Right atrium auricular region (tissue), 2 donors: ENCODE measurements at regions not wholly inside any gene's neighbourhood (a gene's known extent, or its start where the extent isn't known, plus 50 kb on each side); places are given as distances from the start of the nearest gene placed in this dataset.

Source experiments
- DNase-seq: peaks from one replicate; pipeline ENCODE4 v3.0.0-alpha.2; 2019; ENCODE audit warnings: low spot score
- H3K27ac ChIP-seq, 2 donors: fragments of 200-600 bp; sonication (generic); 1 replicate in 1 of 2; 2 replicates in 1 of 2; pipeline ENCODE4 v1.5.1; 2016 to 2019
- H3K27me3 ChIP-seq, 2 donors: fragments of 200-600 bp; sonication (generic); one replicate each; pipeline versions ENCODE4 v1.5.1 to v1.6.0; 2017 to 2019
- H3K36me3 ChIP-seq: fragments of 200-600 bp; sonication (generic); one replicate; pipeline ENCODE4 v1.5.1; 2016
- H3K4me1 ChIP-seq, 2 donors: fragments of 200-600 bp; sonication (generic); one replicate each; pipeline versions ENCODE4 v1.5.1 to v1.6.0; 2017 to 2019
- H3K4me3 ChIP-seq, 2 donors: fragments of 200-600 bp; sonication (generic); 1 replicate in 1 of 2; 2 replicates in 1 of 2; pipeline ENCODE4 v1.5.1; 2017 to 2019; ENCODE audit warnings: mild to moderate bottlenecking in 1 of 2, moderate library complexity in 1 of 2
- H3K9me3 ChIP-seq, 2 donors: fragments of 200-600 bp; sonication (generic); one replicate each; pipeline ENCODE4 v1.5.1; 2019
- CTCF ChIP-seq, 2 donors: fragments of 200-600 bp; sonication (generic); IDR thresholded peaks; one replicate each; pipeline ENCODE4 v1.5.1; 2019; ENCODE audit warnings: antibody characterized with exemption in 2 of 2

- no peak for TF ChIP-seq CTCF (IDR thresholded peaks at IDR 0.05)
- no peak for DNase-seq
- no peaks in the 10 kb centered on the region for H3K27me3 ChIP-seq
- no peaks in the 10 kb centered on the region for H3K9me3 ChIP-seq
- H3K27ac ChIP-seq: no peak overlapping the region
- H3K36me3 ChIP-seq: no peaks in the 10 kb centered on the region
- H3K4me1 ChIP-seq: no peaks in the 10 kb centered on the region
- H3K4me3 ChIP-seq: no peak overlapping the region
Observed at GRCh38 chr1:116311193-116311592, 61.9 kb upstream of the ATP1A1 start.

GRCh38 chr1:116311756-116312680 is 61.0 kb upstream of the ATP1A1 start:
- H3K27ac ChIP-seq: no peak overlapping the region
- H3K4me1 ChIP-seq: no peaks in the 10 kb centered on the region
- H3K27me3 ChIP-seq: no peaks in the 10 kb centered on the region
- no peak for DNase-seq
- H3K4me3 ChIP-seq: no peak overlapping the region
- H3K9me3 ChIP-seq: no peaks in the 10 kb centered on the region
- no peaks in the 10 kb centered on the region for H3K36me3 ChIP-seq
- no peak for TF ChIP-seq CTCF (IDR thresholded peaks at IDR 0.05)

- Histone ChIP-seq H3K36me3 (no peaks in the 10 kb centered on the region), H3K4me1 (no peaks in the 10 kb centered on the region), H3K4me3 (no peak overlapping the region), H3K27me3 (no peaks in the 10 kb centered on the region), H3K27ac (no peak overlapping the region), H3K9me3 (no peaks in the 10 kb centered on the region)
- no peak for TF ChIP-seq CTCF (IDR thresholded peaks at IDR 0.05)
- DNase-seq: no peak
Observed at GRCh38 chr1:116312681-116313069, 60.4 kb upstream of the ATP1A1 start.

GRCh38 chr1:116313776-116314175 is 59.3 kb upstream of the ATP1A1 start:
- DNase-seq: no peak
- H3K36me3 ChIP-seq: no peaks in the 10 kb centered on the region
- no peaks in the 10 kb centered on the region for H3K4me1 ChIP-seq
- no peak for TF ChIP-seq CTCF (IDR thresholded peaks at IDR 0.05)
- no peak overlapping the region for H3K27ac ChIP-seq
- no peak overlapping the region for H3K4me3 ChIP-seq
- no peaks in the 10 kb centered on the region for H3K27me3 ChIP-seq
- no peaks in the 10 kb centered on the region for H3K9me3 ChIP-seq

- no peak for TF ChIP-seq CTCF (IDR thresholded peaks at IDR 0.05)
- DNase-seq: no peak
- H3K9me3 ChIP-seq: no peaks in the 10 kb centered on the region
- H3K4me1 ChIP-seq: no peaks in the 10 kb centered on the region
- H3K27ac ChIP-seq: no peak overlapping the region
- H3K4me3 ChIP-seq: no peak overlapping the region
- no peaks in the 10 kb centered on the region for H3K36me3 ChIP-seq
- H3K27me3 ChIP-seq: no peaks in the 10 kb centered on the region
Observed at GRCh38 chr1:116314305-116314919, 58.6 kb upstream of the ATP1A1 start.
